DMS53 (cell line): ENCODE measurements at regions not wholly inside any gene's neighbourhood (a gene's known extent, or its start where the extent isn't known, plus 50 kb on each side); places are given as distances from the start of the nearest gene placed in this dataset.
"Not testable (repeated sequence)": the region's sequence is repeated elsewhere in the genome, so short reads cannot be mapped to it uniquely, and the experiment has no call there.

Experiments
- DNase-seq: peaks from one replicate; lab custom pipeline; 2025; lab: John Stamatoyannopoulos, UW

GRCh38 chr6:99141906-99142305 is 194.2 kb upstream of the FBXL4 start:
- DNase-seq, result not testable (repeated sequence)

- peak; percentile 24 for DNase-seq
These were observed 190.7 kb upstream of the FBXL4 start for GRCh38 chr6:99138445-99138844.

GRCh38 chr6:99137314-99137713 is 189.6 kb upstream of the FBXL4 start:
- no peak for DNase-seq

GRCh38 chr6:99136488-99136887 is 188.7 kb upstream of the FBXL4 start:
- peak; percentile 33 for DNase-seq

GRCh38 chr6:99132026-99132635 is 184.4 kb upstream of the FBXL4 start:
- no peak for DNase-seq

- DNase-seq, result peak; percentile 2
These were observed 183.4 kb upstream of the FBXL4 start for GRCh38 chr6:99130897-99131873.

- DNase-seq, result no peak
These were observed 182.1 kb upstream of the FBXL4 start for GRCh38 chr6:99129835-99130234.

GRCh38 chr6:99121748-99122147 is 174.0 kb upstream of the FBXL4 start:
- DNase-seq, result no peak

- DNase-seq, result no peak
These were observed 172.9 kb upstream of the FBXL4 start for GRCh38 chr6:99120641-99121040.

GRCh38 chr6:99119109-99120031 is 171.6 kb upstream of the FBXL4 start:
- peak; percentile 74 for DNase-seq

- no peak for DNase-seq
These were observed 167.1 kb upstream of the FBXL4 start for GRCh38 chr6:99114769-99115406.

- DNase-seq, result no peak
These were observed 163.8 kb upstream of the FBXL4 start for GRCh38 chr6:99111590-99111989.

- DNase-seq, result no peak
These were observed 162.3 kb upstream of the FBXL4 start for GRCh38 chr6:99110029-99110428.

- DNase-seq, result no peak
These were observed 156.5 kb upstream of the FBXL4 start for GRCh38 chr6:99104218-99104617.

GRCh38 chr6:99099243-99099642 is 151.5 kb upstream of the FBXL4 start:
- DNase-seq, result peak; percentile 43

- no peak for DNase-seq
These were observed 148.4 kb upstream of the FBXL4 start for GRCh38 chr6:99096170-99096569.

- DNase-seq, result peak; percentile 33
These were observed 145.9 kb upstream of the FBXL4 start for GRCh38 chr6:99093456-99094190.

GRCh38 chr6:99092461-99092860 is 144.7 kb upstream of the FBXL4 start:
- no peak for DNase-seq

GRCh38 chr6:99091985-99092384 is 144.2 kb upstream of the FBXL4 start:
- DNase-seq, result no peak

- DNase-seq, result no peak
These were observed 132.4 kb upstream of the FBXL4 start for GRCh38 chr6:99080191-99080590.

GRCh38 chr6:99079058-99079457 is 131.3 kb upstream of the FBXL4 start:
- no peak for DNase-seq
